ENCODE measurements at regions not wholly inside any gene's neighbourhood (a gene's known extent, or its start where the extent isn't known, plus 50 kb on each side); places are given as distances from the start of the nearest gene placed in this dataset.
"Not testable (repeated sequence)": the region's sequence is repeated elsewhere in the genome, so short reads cannot be mapped to it uniquely, and the experiment has no call there.

GRCh38 chr19:28627669-28628068 is 585.3 kb downstream of the UQCRFS1 start:
- DNase-seq (ENCODE audit: low spot score): no peak

GRCh38 chr19:28626407-28626806 is 586.5 kb downstream of the UQCRFS1 start:
- DNase-seq (ENCODE audit: low spot score): not testable (repeated sequence)

GRCh38 chr19:28619816-28620429 is 593.0 kb downstream of the UQCRFS1 start:
- DNase-seq (ENCODE audit: low spot score): no peak

GRCh38 chr19:28618504-28618903 is 594.4 kb downstream of the UQCRFS1 start:
- DNase-seq (ENCODE audit: low spot score): no peak

- DNase-seq (ENCODE audit: low spot score): no peak
These were observed 597.0 kb downstream of the UQCRFS1 start for GRCh38 chr19:28615966-28616365.

- no peak for DNase-seq (ENCODE audit: low spot score)
These were observed 597.4 kb downstream of the UQCRFS1 start for GRCh38 chr19:28615546-28615916.

- DNase-seq (ENCODE audit: low spot score): no peak
These were observed 598.1 kb downstream of the UQCRFS1 start for GRCh38 chr19:28614634-28615545.

GRCh38 chr19:28612275-28612769 is 600.6 kb downstream of the UQCRFS1 start:
- no peak for DNase-seq (ENCODE audit: low spot score)

- not testable (repeated sequence) for DNase-seq (ENCODE audit: low spot score)
These were observed 601.6 kb downstream of the UQCRFS1 start for GRCh38 chr19:28611227-28611914.

- DNase-seq (ENCODE audit: low spot score): no peak
These were observed 602.2 kb downstream of the UQCRFS1 start for GRCh38 chr19:28610731-28611130.

GRCh38 chr19:28609944-28610343 is 603.0 kb downstream of the UQCRFS1 start:
- DNase-seq (ENCODE audit: low spot score): no peak

- DNase-seq (ENCODE audit: low spot score): no peak
These were observed 603.7 kb downstream of the UQCRFS1 start for GRCh38 chr19:28609091-28609755.

- DNase-seq (ENCODE audit: low spot score): no peak
These were observed 604.7 kb downstream of the UQCRFS1 start for GRCh38 chr19:28608292-28608691.

- no peak for DNase-seq (ENCODE audit: low spot score)
These were observed 605.8 kb downstream of the UQCRFS1 start for GRCh38 chr19:28607066-28607583.

GRCh38 chr19:28606269-28607032 is 606.5 kb downstream of the UQCRFS1 start:
- DNase-seq (ENCODE audit: low spot score): no peak

GRCh38 chr19:28605501-28606268 is 607.3 kb downstream of the UQCRFS1 start:
- DNase-seq (ENCODE audit: low spot score): no peak

GRCh38 chr19:28603453-28603852 is 609.5 kb downstream of the UQCRFS1 start:
- no peak for DNase-seq (ENCODE audit: low spot score)

- no peak for DNase-seq (ENCODE audit: low spot score)
These were observed 610.2 kb downstream of the UQCRFS1 start for GRCh38 chr19:28602675-28603298.

GRCh38 chr19:28601723-28602440 is 611.1 kb downstream of the UQCRFS1 start:
- DNase-seq (ENCODE audit: low spot score): no peak

Measured in hematopoietic multipotent progenitor cell treated with erythropoietin and hydrocortisone succinate and interleukin-3 and kit ligand, for 17 days (in vitro differentiated cells).